RWPE2 (cell line): ENCODE measurements at regions not wholly inside any gene's neighbourhood (a gene's known extent, or its start where the extent isn't known, plus 50 kb on each side); places are given as distances from the start of the nearest gene placed in this dataset.

Experiments
- ATAC-seq: fragments of 200-7000 bp; cut with Tn5 transposase; 3 replicates; pipeline ENCODE4 v1.9.1; 2021; ENCODE audit warnings: low read depth
- DNase-seq: peaks from one replicate; pipeline ENCODE4 v3.0.0-alpha.2; 2020; ENCODE audit warnings: low spot score
- H3K27ac ChIP-seq: fragments of 450-650 bp; 2 replicates; pipeline ENCODE4 v1.5.1; 2017; ENCODE audit warnings: mild to moderate bottlenecking; ENCODE audit not compliant: poor library complexity, severe bottlenecking
- H3K27me3 ChIP-seq: fragments of 250-450 bp; sonication (Bioruptor Pico); 2 replicates; pipeline ENCODE4 v1.5.1; 2021; ENCODE audit warnings: mild to moderate bottlenecking, moderate library complexity; ENCODE audit not compliant: insufficient read depth, poor library complexity, severe bottlenecking
- H3K36me3 ChIP-seq: fragments of 250-450 bp; sonication (Bioruptor Pico); 2 replicates; pipeline ENCODE4 v1.5.1; 2020; ENCODE audit warnings: low read depth, mild to moderate bottlenecking, moderate library complexity
- H3K4me1 ChIP-seq: fragments of 250-450 bp; sonication (Bioruptor Pico); 2 replicates; pipeline ENCODE4 v1.5.1; 2021; ENCODE audit warnings: mild to moderate bottlenecking, moderate library complexity; ENCODE audit not compliant: insufficient read depth, poor library complexity, severe bottlenecking
- H3K4me3 ChIP-seq: fragments of 250-450 bp; sonication (Bioruptor Pico); 2 replicates; pipeline ENCODE4 v1.5.1; 2021; ENCODE audit warnings: mild to moderate bottlenecking, moderate library complexity; ENCODE audit not compliant: severe bottlenecking
- H3K9me3 ChIP-seq: fragments of 250-450 bp; sonication (Bioruptor Pico); 2 replicates; pipeline ENCODE4 v1.5.1; 2021; ENCODE audit warnings: mild to moderate bottlenecking, moderate library complexity; ENCODE audit not compliant: severe bottlenecking
- CTCF ChIP-seq: fragments of 450-650 bp; IDR thresholded peaks from one replicate; pipeline ENCODE4 v1.5.1; 2017; ENCODE audit warnings: mild to moderate bottlenecking, moderate library complexity; ENCODE audit not compliant: poor library complexity, severe bottlenecking

- no peaks in the 10 kb centered on the region for H3K9me3 ChIP-seq
- ATAC-seq, result no peak
- no peak overlapping the region for H3K27ac ChIP-seq
- H3K27me3 ChIP-seq, result no peaks in the 10 kb centered on the region
- H3K36me3 ChIP-seq, result no peaks in the 10 kb centered on the region
- H3K4me3 ChIP-seq, result no peak overlapping the region
- TF ChIP-seq CTCF, result no peak
- DNase-seq, result no peak
- peaks cover 11% of the 10 kb centered on the region for H3K4me1 ChIP-seq
These were observed 90.8 kb upstream of the TNFAIP3 start for GRCh38 chr6:137776256-137776655.

DNA sequence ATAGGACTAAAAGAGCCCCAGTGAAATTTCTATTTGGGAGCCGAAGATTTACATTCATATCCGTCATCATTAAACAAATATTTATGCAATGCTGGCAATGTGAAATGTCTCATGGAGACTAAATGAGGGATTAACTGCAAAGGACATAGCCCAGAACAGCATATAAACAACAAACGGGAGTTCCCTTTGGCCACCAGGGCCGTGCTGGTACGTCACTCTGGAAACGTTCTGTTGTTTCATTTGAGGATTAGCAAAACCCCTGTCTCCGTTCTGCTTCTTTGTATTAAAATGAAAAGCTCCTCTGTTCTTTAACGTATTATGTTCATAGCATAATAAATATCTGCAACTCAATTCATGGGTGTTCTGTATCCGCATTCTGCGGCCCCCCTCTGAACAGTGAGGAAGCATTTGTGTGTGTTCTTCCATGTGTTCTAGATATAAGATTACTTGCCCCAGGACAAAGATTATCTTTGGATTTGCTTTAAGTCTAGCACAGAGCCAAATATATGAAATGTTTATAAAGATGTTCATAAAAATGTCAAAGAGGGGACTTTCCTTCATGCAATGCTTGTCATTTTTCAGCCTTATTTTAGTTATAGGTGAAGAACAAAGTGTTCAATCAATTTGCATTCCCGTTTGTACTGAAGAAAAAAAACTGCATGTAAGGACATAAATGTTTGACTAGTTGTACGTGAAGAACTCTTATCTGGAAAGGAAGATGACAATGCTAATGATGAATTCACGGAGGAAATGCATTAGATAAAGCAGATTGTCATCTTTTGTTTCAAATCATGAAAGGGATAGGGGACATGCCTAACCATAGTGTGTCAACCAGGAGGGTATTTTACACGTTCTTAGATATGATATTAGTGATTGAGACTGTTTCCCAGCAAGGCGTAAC is 90.0 kb upstream of the TNFAIP3 start:
- TF ChIP-seq CTCF, result no peak
- ATAC-seq (peak; percentile 40; the same call in 2 of the 3 replicates), DNase-seq (no peak)
- no peaks in the 10 kb centered on the region for H3K9me3 ChIP-seq
- H3K4me1 ChIP-seq, result peaks cover 11% of the 10 kb centered on the region
- no peaks in the 10 kb centered on the region for H3K36me3 ChIP-seq
- H3K27me3 ChIP-seq, result no peaks in the 10 kb centered on the region
- no peak overlapping the region for H3K27ac ChIP-seq
- no peak overlapping the region for H3K4me3 ChIP-seq

DNA sequence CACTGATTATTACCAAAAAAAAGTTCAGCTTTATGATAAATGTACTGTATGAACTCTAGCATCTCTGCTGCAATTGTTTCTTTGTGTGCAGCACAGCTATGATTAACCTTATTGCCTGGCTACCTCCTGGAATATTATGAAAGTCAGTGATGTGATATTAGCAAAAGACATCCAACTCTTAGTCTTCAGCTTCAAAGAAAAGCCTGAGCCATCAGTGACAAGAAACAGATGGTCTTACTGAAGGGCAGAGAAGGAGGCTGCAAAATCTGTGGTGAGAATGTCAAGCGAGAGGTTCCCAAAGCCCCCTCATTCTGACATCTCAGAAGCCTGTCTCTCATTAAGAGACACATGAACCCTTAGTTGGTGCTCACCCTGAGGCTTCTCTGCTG is 89.4 kb upstream of the TNFAIP3 start:
- no peak overlapping the region for H3K27ac ChIP-seq
- H3K36me3 ChIP-seq, result no peaks in the 10 kb centered on the region
- no peaks in the 10 kb centered on the region for H3K9me3 ChIP-seq
- ATAC-seq (no peak), DNase-seq (no peak)
- peaks cover 11% of the 10 kb centered on the region for H3K4me1 ChIP-seq
- H3K4me3 ChIP-seq, result no peak overlapping the region
- no peaks in the 10 kb centered on the region for H3K27me3 ChIP-seq
- TF ChIP-seq CTCF, result no peak

DNA sequence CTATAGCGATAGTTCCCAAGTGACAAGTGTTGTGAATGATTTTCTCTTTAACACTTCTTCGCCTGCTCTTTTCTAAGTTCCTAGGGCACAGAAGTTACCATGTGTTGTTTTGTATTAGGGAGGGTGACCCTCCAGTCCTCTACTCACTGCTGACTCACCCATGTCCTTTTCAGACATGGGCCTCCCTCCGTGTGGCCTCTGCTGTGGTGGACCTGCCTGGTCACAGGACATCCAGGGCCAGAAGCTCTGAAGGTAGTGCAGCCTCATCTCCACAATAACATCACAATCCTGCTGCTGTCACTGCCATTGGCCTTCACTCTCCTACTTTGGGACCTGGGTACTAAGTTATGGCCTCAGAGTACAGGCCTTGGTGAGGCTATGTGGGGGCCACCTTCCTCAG is 87.1 kb upstream of the TNFAIP3 start:
- ATAC-seq (no peak), DNase-seq (no peak)
- H3K27ac ChIP-seq, result no peak overlapping the region
- peaks cover 11% of the 10 kb centered on the region for H3K4me1 ChIP-seq
- H3K4me3 ChIP-seq, result no peak overlapping the region
- H3K27me3 ChIP-seq, result no peaks in the 10 kb centered on the region
- no peak for TF ChIP-seq CTCF
- H3K36me3 ChIP-seq, result no peaks in the 10 kb centered on the region
- no peaks in the 10 kb centered on the region for H3K9me3 ChIP-seq

GRCh38 chr6:137780447-137781034 is 86.5 kb upstream of the TNFAIP3 start:
- H3K36me3 ChIP-seq, result no peaks in the 10 kb centered on the region
- peaks cover 11% of the 10 kb centered on the region for H3K4me1 ChIP-seq
- DNase-seq (no peak), ATAC-seq (no peak)
- H3K9me3 ChIP-seq, result no peaks in the 10 kb centered on the region
- no peak for TF ChIP-seq CTCF
- no peak overlapping the region for H3K27ac ChIP-seq
- H3K27me3 ChIP-seq, result no peaks in the 10 kb centered on the region
- no peak overlapping the region for H3K4me3 ChIP-seq
